ENCODE measurements at regions not wholly inside any gene's neighbourhood (a gene's known extent, or its start where the extent isn't known, plus 50 kb on each side); places are given as distances from the start of the nearest gene placed in this dataset.

DNA sequence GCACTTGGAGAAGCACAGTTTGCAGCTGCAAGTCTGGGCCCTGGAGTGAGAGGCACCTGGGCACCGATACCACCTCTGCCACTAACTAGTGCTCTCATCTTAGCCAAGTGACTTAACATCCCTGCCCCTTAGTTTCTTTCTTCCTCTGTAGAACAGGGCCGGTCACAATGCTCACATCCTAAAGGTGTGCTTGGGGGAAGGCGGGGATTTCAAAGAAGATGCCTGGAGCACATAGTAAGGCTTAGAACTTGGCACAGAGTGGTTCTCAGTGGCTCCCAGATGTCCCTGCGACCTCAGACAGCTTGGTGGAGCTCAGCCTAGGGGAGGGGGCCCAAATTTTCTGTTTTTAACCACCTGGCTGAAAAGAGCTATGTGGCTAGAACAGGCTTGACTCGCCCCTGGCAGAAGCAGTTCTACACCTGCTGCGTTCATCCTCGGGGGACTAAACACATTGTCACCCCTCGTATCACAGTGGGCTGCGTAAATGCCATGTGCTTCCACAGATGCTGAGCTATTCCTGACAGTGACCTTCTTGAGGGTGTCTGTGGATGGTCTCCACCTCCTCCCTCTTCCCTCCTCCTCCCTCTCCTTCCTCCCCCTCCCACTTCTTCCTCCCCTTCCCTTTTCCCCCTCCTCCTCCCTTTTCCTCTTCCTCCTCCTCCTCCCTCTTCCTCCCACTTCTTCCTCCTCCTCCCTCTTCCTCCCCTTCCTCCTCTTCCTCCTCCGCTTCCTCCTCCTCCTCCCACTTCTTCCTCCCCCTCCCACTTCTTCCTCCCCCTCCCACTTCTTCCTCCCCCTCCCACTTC lies 112.1 kb downstream of the PHETA1 start:
- Histone ChIP-seq H3K4me1 (no peaks in the 10 kb centered on the region), H3K27ac (no peak overlapping the region), H3K36me3 (no peaks in the 10 kb centered on the region), H3K4me3 (no peak overlapping the region), H3K9me3 (no peaks in the 10 kb centered on the region), H3K27me3 (peaks cover 0 to 9% (median 0%) of the 10 kb centered on the region in 9 donors)
- no peak for DNase-seq
- ATAC-seq, result no peak
- intact Hi-C loops (cut with DNase I), result no loop called here
- TF ChIP-seq POLR2A (IDR thresholded peaks at IDR 0.05), result no peak
- TF ChIP-seq, protein P1, sequence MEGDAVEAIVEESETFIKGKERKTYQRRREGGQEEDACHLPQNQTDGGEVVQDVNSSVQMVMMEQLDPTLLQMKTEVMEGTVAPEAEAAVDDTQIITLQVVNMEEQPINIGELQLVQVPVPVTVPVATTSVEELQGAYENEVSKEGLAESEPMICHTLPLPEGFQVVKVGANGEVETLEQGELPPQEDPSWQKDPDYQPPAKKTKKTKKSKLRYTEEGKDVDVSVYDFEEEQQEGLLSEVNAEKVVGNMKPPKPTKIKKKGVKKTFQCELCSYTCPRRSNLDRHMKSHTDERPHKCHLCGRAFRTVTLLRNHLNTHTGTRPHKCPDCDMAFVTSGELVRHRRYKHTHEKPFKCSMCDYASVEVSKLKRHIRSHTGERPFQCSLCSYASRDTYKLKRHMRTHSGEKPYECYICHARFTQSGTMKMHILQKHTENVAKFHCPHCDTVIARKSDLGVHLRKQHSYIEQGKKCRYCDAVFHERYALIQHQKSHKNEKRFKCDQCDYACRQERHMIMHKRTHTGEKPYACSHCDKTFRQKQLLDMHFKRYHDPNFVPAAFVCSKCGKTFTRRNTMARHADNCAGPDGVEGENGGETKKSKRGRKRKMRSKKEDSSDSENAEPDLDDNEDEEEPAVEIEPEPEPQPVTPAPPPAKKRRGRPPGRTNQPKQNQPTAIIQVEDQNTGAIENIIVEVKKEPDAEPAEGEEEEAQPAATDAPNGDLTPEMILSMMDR (IDR thresholded peaks at IDR 0.05), result no peak
- 66 to 84% (median 74%) methylated on average over 10 of the region's 10 CpGs for WGBS, 4 donors

DNA sequence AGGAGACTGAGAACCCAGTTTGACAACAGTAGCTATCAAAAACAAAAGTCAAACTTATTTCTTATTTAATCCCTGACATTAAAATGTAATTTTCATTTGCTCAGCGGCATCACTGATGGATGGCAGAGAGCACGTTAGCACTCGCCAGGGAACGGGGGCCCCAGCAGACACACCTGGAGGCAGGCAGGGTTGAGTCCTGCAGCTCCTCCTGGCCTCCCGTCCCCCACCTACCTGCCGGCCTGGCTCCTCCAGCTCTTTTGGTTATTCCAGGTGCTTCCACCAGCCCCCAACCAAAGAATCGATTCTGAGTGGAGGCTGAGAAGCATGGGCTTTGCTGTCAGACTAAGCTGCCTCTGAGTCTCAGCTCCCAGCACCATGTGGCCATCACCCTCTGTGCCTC lies 113.6 kb downstream of the PHETA1 start:
- Histone ChIP-seq H3K27ac (no peak overlapping the region), H3K27me3 (peaks cover 0 to 9% (median 0%) of the 10 kb centered on the region in 9 donors), H3K4me1 (no peaks in the 10 kb centered on the region), H3K9me3 (no peaks in the 10 kb centered on the region), H3K36me3 (no peaks in the 10 kb centered on the region), H3K4me3 (no peak overlapping the region)
- ATAC-seq, result no peak
- intact Hi-C loops (cut with DNase I), result no loop called here
- no peak for DNase-seq
- TF ChIP-seq, protein P1 (IDR thresholded peaks at IDR 0.05), result no peak
- TF ChIP-seq POLR2A (IDR thresholded peaks at IDR 0.05), result no peak
- WGBS, 4 donors, result 63 to 80% (median 77%) methylated on average over 5 to 7 of the region's 7 CpGs

DNA sequence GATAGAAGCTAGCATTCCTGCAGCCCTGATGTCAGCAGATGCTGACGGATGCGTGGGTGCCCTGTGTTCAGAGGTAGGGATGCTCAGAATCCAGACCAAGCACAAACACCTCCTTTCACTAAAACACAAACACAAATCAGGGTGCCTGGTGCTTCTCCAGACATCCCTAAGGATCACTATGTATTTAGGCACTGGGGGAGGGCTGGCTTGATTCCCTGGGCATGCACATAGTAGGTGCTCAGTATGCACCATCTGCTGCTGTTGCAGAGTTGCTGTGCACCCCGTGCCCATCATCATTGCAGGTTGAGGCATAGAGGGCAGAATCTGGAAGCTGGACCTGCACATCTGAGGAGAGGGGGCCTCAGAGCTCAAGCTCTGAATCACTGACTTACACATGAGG lies 114.8 kb downstream of the PHETA1 start:
- WGBS, 4 donors, result 56 to 70% (median 65%) methylated on average over 2 to 3 of the region's 3 CpGs
- no peaks in the 10 kb centered on the region for H3K4me1 ChIP-seq
- DNase-seq, result no peak
- no peaks in the 10 kb centered on the region for H3K36me3 ChIP-seq
- H3K27ac ChIP-seq, result no peak overlapping the region
- H3K4me3 ChIP-seq, result no peak overlapping the region
- no peak for ATAC-seq
- no peaks in the 10 kb centered on the region for H3K9me3 ChIP-seq
- H3K27me3 ChIP-seq, result peaks cover 0 to 9% (median 0%) of the 10 kb centered on the region in 9 donors
- intact Hi-C loops (cut with DNase I), result no loop called here
- TF ChIP-seq POLR2A (IDR thresholded peaks at IDR 0.05), result no peak
- TF ChIP-seq, protein P1 (IDR thresholded peaks at IDR 0.05), result no peak

DNA sequence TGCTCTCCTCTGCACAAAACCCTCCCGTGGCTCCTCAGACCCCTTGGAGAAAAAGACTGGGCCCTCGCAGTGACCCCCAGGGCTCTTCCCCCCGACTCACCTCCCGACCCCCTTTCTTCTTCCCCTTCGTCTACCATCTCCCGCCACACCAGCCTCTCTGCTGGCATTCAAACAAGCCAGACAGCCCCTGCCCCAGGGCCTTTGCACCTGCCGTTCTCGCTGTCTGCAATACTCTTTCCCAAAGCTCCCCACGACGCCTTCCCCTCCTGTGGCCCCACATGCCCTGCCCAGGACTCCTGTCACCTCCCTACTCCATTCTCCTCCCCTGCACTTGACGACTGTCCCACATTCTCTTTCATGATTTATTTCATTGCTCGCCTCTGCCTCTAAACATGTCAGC lies 115.7 kb downstream of the PHETA1 start:
- H3K4me3 ChIP-seq, result no peak overlapping the region
- intact Hi-C loops (cut with DNase I), result no loop called here
- no peak for ATAC-seq
- TF ChIP-seq, protein P1 (IDR thresholded peaks at IDR 0.05), result no peak
- no peak for TF ChIP-seq POLR2A (IDR thresholded peaks at IDR 0.05)
- H3K4me1 ChIP-seq, result no peaks in the 10 kb centered on the region
- no peak for DNase-seq
- H3K27me3 ChIP-seq, result peaks cover 0 to 9% (median 0%) of the 10 kb centered on the region in 9 donors
- WGBS, 4 donors, result 84 to 90% (median 86%) methylated on average over 12 of the region's 12 CpGs
- no peaks in the 10 kb centered on the region for H3K9me3 ChIP-seq
- no peaks in the 10 kb centered on the region for H3K36me3 ChIP-seq
- H3K27ac ChIP-seq, result no peak overlapping the region

All from heart left ventricle (tissue), 16 donors.